Ascending aorta (tissue), 2 donors: ENCODE measurements at regions not wholly inside any gene's neighbourhood (a gene's known extent, or its start where the extent isn't known, plus 50 kb on each side); places are given as distances from the start of the nearest gene placed in this dataset.

Experiments used
- DNase-seq, 2 donors: peaks; one replicate each; pipeline ENCODE4 v3.0.0-alpha.2; 2019; ENCODE audit warnings: low spot score in 2 of 2
- H3K27ac ChIP-seq, 2 donors: fragments of 200-600 bp; sonication (generic); one replicate each; pipeline ENCODE4 v1.5.1; 2016 to 2017; ENCODE audit warnings: mild to moderate bottlenecking in 1 of 2
- H3K27me3 ChIP-seq: fragments of 200-600 bp; sonication (generic); one replicate; pipeline ENCODE4 v1.5.1; 2017
- H3K36me3 ChIP-seq, 2 donors: fragments of 200-600 bp; sonication (generic); one replicate each; pipeline ENCODE4 v1.5.1; 2016
- H3K4me1 ChIP-seq, 2 donors: fragments of 200-600 bp; sonication (generic); one replicate each; pipeline ENCODE4 v1.5.1; 2016 to 2017; ENCODE audit warnings: mild to moderate bottlenecking in 1 of 2
- H3K4me3 ChIP-seq, 2 donors: fragments of 200-600 bp; sonication (generic); one replicate each; pipeline ENCODE4 v1.5.1; 2016 to 2017; ENCODE audit warnings: mild to moderate bottlenecking in 1 of 2
- H3K9me3 ChIP-seq, 2 donors: fragments of 200-600 bp; sonication (generic); one replicate each; pipeline ENCODE4 v1.5.1; 2016
- intact Hi-C: fragments of 100-400 bp; cut with DNase I; formaldehyde crosslinking; loops from one replicate; pipeline ENCODE4 v1.15.1; 2023
- TF ChIP-seq, protein P1 (sequence below), 3 experiments: fragments of 200-600 bp in 2 of 3; fragments of 450-650 bp in 1 of 3; sonication (generic) in 2 of 3; IDR thresholded peaks; one replicate each; pipeline ENCODE4 v1.5.1; 2016 to 2019; ENCODE audit warnings: antibody characterized with exemption in 3 of 3, mild to moderate bottlenecking in 1 of 3, moderate library complexity in 1 of 3

DNA sequence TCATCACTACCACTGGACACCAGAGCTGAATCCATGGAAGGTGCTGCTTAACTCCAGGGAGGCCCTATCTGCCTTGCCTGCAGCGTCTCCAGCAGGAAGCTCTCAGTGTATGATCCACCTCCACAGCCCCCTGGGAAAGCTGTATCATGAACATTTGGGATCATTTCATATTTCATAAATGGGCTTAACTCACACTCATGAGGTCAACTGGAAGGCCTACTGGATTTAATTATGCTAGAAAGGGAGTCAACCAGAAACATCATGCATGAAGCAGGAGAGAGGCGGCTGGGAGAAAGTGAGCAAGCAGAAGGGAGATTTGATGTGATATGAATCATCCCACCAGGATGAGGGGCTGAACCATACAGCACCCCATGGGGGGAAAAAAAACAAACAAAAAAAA lies 537.7 kb downstream of the TNS1 start:
- H3K27me3 ChIP-seq, result no peaks in the 10 kb centered on the region
- H3K27ac ChIP-seq, result no peak overlapping the region
- H3K9me3 ChIP-seq, result no peaks in the 10 kb centered on the region
- H3K4me1 ChIP-seq, result no peaks in the 10 kb centered on the region
- H3K36me3 ChIP-seq, result no peaks in the 10 kb centered on the region
- TF ChIP-seq, protein P1, sequence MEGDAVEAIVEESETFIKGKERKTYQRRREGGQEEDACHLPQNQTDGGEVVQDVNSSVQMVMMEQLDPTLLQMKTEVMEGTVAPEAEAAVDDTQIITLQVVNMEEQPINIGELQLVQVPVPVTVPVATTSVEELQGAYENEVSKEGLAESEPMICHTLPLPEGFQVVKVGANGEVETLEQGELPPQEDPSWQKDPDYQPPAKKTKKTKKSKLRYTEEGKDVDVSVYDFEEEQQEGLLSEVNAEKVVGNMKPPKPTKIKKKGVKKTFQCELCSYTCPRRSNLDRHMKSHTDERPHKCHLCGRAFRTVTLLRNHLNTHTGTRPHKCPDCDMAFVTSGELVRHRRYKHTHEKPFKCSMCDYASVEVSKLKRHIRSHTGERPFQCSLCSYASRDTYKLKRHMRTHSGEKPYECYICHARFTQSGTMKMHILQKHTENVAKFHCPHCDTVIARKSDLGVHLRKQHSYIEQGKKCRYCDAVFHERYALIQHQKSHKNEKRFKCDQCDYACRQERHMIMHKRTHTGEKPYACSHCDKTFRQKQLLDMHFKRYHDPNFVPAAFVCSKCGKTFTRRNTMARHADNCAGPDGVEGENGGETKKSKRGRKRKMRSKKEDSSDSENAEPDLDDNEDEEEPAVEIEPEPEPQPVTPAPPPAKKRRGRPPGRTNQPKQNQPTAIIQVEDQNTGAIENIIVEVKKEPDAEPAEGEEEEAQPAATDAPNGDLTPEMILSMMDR (IDR thresholded peaks at IDR 0.05), result no peak
- intact Hi-C loops, result no loop called here
- no peak for DNase-seq
- H3K4me3 ChIP-seq, result no peak overlapping the region

GRCh38 chr2:217463402-217464075 lies 539.3 kb downstream of the TNS1 start:
- intact Hi-C loops, result no loop called here
- H3K36me3 ChIP-seq, result no peaks in the 10 kb centered on the region
- no peak overlapping the region for H3K4me3 ChIP-seq
- no peaks in the 10 kb centered on the region for H3K27me3 ChIP-seq
- no peaks in the 10 kb centered on the region for H3K9me3 ChIP-seq
- TF ChIP-seq, protein P1 (IDR thresholded peaks at IDR 0.05), result no peak
- DNase-seq, result no peak
- no peaks in the 10 kb centered on the region for H3K4me1 ChIP-seq
- no peak overlapping the region for H3K27ac ChIP-seq

DNA sequence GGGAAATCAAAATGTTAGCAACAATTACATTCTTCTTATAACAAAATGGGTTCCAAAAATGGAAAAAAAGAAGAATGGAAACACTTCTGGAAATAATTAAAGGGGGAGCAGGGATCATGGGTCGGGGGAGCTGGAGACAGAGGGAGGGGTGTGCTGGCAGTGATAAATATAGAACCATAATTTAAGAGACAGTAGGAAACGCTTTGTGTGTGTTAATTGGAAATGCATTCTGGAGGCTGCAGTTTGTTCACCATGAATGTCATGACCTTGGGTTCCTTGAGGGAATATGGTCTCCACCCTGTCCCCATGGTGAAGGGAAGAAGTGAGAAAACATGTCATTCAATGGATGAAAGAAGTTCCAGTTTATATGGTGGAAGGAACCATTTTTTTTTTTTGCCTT lies 540.7 kb downstream of the TNS1 start:
- Histone ChIP-seq H3K9me3 (no peaks in the 10 kb centered on the region), H3K27ac (no peak overlapping the region), H3K36me3 (no peaks in the 10 kb centered on the region), H3K4me3 (no peak overlapping the region), H3K27me3 (no peaks in the 10 kb centered on the region), H3K4me1 (no peaks in the 10 kb centered on the region)
- intact Hi-C loops, result no loop called here
- DNase-seq, result no peak
- TF ChIP-seq, protein P1 (IDR thresholded peaks at IDR 0.05), result no peak

DNA sequence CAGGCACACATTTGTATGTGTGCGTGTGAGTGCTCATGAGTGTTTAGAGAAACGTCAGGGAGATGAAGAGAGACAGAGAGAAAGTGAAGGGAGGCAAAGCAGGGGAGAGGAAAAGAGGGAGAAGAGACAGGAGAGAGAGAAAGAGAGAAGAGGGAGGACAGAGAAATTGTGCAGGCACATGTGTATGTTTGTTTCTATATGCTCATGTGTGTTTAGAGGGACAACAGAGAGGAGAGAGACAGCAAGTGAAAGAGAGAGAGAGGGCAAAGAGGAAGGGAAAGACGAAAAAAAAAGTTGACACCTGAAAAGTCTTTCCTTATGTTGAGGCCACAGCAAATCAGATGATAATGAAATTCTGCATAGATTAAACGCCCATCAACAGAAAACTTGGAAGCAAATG lies 541.1 kb downstream of the TNS1 start:
- H3K9me3 ChIP-seq, result no peaks in the 10 kb centered on the region
- H3K4me1 ChIP-seq, result no peaks in the 10 kb centered on the region
- no peaks in the 10 kb centered on the region for H3K27me3 ChIP-seq
- H3K27ac ChIP-seq, result no peak overlapping the region
- DNase-seq, result no peak
- intact Hi-C loops, result no loop called here
- H3K36me3 ChIP-seq, result no peaks in the 10 kb centered on the region
- TF ChIP-seq, protein P1 (IDR thresholded peaks at IDR 0.05), result no peak
- no peak overlapping the region for H3K4me3 ChIP-seq

GRCh38 chr2:217459680-217460405 lies 543.0 kb downstream of the TNS1 start:
- TF ChIP-seq, protein P1 (IDR thresholded peaks at IDR 0.05), result no peak
- no peak overlapping the region for H3K27ac ChIP-seq
- no peaks in the 10 kb centered on the region for H3K36me3 ChIP-seq
- no peak for DNase-seq
- intact Hi-C loops, result no loop called here
- H3K4me3 ChIP-seq, result no peak overlapping the region
- no peaks in the 10 kb centered on the region for H3K9me3 ChIP-seq
- H3K4me1 ChIP-seq, result no peaks in the 10 kb centered on the region
- no peaks in the 10 kb centered on the region for H3K27me3 ChIP-seq
